ENCODE measurements at regions not wholly inside any gene's neighbourhood (a gene's known extent, or its start where the extent isn't known, plus 50 kb on each side); places are given as distances from the start of the nearest gene placed in this dataset.

GRCh38 chr2:129240061-129240460 is 739.4 kb upstream of the RAB6C start:
- peak; percentile 18 for DNase-seq

GRCh38 chr2:129242269-129242668 is 737.2 kb upstream of the RAB6C start:
- DNase-seq: no peak

- no peak for DNase-seq
Measured at GRCh38 chr2:129247751-129248150, 731.7 kb upstream of the RAB6C start.

- DNase-seq: no peak
Measured at GRCh38 chr2:129248198-129248597, 731.3 kb upstream of the RAB6C start.

GRCh38 chr2:129252781-129253460 is 726.5 kb upstream of the RAB6C start:
- no peak for DNase-seq

- peak; percentile 10 for DNase-seq
Measured at GRCh38 chr2:129253461-129253812, 726.0 kb upstream of the RAB6C start.

DNA sequence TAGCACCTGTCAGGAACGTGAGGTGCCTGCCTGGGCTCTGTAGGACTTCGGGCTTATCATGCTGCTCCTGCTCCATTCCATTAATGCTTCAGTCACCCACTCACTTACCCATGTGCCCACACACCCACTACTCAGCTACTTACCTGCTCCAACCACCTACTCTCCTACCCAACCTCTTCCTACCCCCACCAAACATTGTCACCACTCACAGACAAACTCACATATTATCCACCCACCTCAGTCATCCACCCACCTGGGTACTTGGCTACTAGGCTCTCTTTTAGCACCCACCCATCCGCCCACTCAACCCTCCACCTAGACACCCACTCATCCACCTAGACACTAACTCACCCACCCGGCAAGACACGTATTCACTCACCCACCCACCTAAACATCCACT is 724.7 kb upstream of the RAB6C start:
- no peak for DNase-seq

DNA sequence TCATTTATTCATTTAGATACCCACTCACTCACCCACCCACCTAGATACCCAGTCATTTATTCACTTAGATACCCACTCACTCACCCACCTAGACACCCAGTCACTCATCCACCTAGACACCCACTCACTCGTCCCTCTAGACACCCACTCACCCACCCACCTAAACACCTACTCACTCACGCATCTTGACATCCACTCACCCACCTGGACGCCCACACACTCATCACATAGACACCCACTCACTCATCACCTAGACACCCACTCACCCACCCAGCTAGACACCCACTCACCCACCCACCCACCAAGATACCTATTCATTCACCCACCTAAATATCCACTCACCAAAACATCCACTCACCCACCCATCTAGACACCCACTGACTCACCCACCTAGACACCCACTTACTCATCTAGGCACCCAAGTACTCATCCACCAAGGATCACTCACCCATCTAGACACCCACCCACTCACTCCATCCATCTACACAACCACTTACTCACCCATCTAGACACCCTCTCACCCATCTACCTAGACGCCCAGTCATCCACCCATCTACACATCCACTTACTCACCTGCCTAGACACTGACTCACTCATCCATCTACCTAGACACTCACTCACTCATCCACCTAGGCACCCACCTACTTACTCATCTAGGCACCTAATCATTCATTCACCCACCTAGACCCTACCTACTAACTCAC is 723.7 kb upstream of the RAB6C start:
- DNase-seq: no peak

DNA sequence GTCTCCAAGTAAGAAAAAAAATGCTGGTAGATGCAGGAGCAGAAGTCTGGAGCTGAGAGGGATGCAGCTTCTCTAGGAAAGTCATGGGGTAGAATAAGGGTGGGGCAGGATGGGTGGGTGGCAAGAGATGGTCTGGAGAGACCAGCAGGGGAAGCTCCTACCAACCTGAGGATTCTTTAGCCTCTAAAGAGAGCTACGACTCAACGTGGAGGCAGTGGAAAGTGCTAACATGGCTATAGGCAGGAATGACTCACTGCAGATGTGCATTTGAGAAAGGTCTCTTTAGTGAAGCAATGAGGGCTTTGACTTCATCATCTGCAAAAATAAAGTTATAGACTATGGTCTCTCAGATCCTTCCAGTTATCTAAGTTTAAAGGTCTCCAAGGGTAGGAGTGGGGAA is 722.8 kb upstream of the RAB6C start:
- no peak for DNase-seq

DNA sequence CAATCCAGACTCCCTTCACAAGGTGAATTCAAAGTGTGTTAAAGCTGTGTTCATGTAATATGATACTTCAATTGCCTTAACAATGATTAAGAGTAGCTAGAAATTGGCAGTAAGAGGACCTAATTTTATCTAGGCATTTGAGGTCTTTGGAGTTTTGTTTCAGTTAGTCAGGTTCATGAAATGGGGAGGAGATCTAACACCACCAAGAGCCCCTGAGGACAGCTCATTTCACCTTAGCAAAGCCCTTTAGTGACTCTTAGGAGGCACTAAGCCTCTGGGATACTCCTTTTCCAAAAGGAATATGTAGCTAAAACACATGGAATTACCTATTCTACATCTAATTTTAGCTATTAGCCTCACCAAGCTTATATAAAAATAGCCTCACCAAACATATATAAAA is 716.5 kb upstream of the RAB6C start:
- DNase-seq: no peak

GRCh38 chr2:129263939-129264338 is 715.5 kb upstream of the RAB6C start:
- DNase-seq: no peak

- no peak for DNase-seq
Measured at GRCh38 chr2:129267559-129267958, 711.9 kb upstream of the RAB6C start.

DNA sequence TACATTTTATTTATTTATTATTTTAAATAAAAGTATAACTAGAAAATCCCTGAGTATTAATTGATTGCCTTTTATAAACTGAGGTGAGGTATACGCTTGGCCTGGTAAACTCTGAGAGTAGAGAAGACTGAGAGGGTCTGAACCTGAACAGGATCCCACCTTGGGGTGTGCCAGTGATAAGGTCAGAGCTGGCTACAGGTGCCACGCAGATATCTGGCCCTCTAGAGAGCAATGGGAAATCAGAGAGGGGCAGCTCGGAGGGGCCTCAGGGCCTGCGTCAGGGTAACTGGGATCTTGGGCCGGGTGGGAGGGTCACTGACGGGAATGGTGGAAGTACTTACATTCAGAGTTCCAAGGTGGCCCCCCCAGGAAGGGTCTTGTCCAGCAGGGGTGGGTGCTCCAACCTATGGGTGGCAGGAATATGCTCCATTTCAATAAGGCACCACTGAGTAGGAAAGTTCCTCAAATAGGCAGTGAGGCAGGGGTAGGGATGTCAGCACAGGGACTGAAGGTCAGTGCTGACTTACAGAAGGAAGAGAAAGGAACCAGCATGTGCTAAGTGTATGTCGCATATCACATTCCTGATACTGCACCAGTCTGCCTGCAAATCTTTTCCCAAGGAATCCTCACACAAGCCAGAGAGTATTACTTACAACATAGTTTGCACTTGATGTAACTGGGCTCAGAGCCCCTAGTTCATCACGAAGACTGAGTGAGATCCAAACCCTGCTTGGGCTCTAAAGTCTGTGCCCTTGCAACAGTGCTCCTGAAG is 706.0 kb upstream of the RAB6C start:
- DNase-seq: no peak

GRCh38 chr2:129274038-129274415 is 705.4 kb upstream of the RAB6C start:
- DNase-seq: no peak

- DNase-seq: no peak
Measured at GRCh38 chr2:129274918-129275317, 704.5 kb upstream of the RAB6C start.

DNA sequence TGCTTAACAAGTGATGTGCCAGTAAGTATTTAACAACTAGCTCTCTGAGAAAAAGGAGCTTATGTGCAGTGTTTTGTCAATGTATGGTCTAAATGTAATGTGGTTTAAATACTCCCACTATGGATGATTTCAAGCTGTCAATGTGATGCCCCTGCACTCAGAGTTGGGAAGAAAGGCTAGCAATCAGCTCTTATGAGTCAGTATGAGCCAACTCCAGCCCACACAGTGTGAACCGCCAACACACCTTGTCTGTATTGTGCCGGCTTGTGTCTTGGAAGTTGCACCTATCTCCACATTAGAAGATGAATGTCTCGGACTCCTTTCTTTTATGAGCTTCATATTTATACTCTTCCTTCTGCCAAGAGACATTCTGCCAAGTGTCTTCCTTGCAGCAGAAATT is 703.8 kb upstream of the RAB6C start:
- DNase-seq: no peak

- DNase-seq: no peak
Measured at GRCh38 chr2:129276978-129277584, 702.4 kb upstream of the RAB6C start.

- DNase-seq: no peak
Measured at GRCh38 chr2:129277585-129277981, 701.9 kb upstream of the RAB6C start.

DNA sequence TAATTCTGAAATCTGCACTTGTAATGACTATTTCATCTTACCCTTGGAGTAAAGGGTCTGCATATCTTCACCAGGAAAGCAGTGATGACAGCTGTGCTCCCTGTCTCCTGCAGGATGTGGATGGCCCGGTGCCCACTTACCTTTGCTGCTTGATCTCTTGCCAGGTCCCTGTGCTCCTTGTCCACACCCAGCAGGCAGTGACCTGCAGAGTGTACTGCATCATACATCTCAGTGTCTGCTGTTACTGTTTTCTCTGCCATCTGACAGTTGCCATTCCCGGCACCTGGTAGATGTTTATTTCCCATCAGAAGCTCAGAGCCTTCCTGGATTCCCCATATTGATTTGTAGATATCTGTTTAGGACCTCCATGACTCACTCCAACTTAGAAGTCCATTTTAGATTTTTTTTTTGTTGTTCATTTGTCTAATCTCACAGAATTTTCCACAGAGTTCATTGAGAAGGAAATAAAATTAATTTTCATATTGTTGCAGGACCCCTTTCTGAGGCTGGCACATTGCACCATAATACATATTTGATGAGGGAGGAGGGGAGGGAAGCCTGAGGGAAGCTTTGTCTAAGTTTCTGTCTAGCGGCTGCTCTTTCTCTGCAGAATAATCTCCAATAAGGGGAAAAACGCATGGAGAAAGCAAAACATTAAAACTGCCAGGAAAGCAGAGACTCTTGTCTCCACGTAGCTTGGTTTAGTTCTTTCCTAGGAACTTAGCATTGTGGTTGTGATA is 697.5 kb upstream of the RAB6C start:
- DNase-seq: no peak

- DNase-seq: no peak
Measured at GRCh38 chr2:129285012-129285411, 694.5 kb upstream of the RAB6C start.

- no peak for DNase-seq
Measured at GRCh38 chr2:129293326-129293725, 686.1 kb upstream of the RAB6C start.

- DNase-seq: no peak
Measured at GRCh38 chr2:129296396-129296795, 683.1 kb upstream of the RAB6C start.

- peak; percentile 8 for DNase-seq
Measured at GRCh38 chr2:129296806-129297205, 682.7 kb upstream of the RAB6C start.
